Spleen (tissue), 11 donors: ENCODE measurements at regions not wholly inside any gene's neighbourhood (a gene's known extent, or its start where the extent isn't known, plus 50 kb on each side); places are given as distances from the start of the nearest gene placed in this dataset.
"Not testable (repeated sequence)": the region's sequence is repeated elsewhere in the genome, so short reads cannot be mapped to it uniquely, and the experiment has no call there.

Source experiments
- DNase-seq: peaks from one replicate; pipeline ENCODE4 v3.0.0-alpha.2; 2020
- H3K27ac ChIP-seq, 8 donors: fragments of 200-600 bp; sonication (generic) in 7 of 8; 1 replicate in 4 of 8; 2 replicates in 4 of 8; pipeline versions ENCODE4 v1.5.0 to v1.8.0; 2016 to 2021; ENCODE audit warnings: inconsistent platforms in 4 of 8, mild to moderate bottlenecking in 4 of 8, moderate library complexity in 1 of 8
- H3K27me3 ChIP-seq, 7 donors: fragments of 200-600 bp; sonication (generic) in 6 of 7; replicated peaks in 1 of 7; 1 replicate in 4 of 7; 2 replicates in 3 of 7; pipeline versions ENCODE4 v1.5.0 to v1.8.0; 2016 to 2021; ENCODE audit warnings: inconsistent platforms in 3 of 7, mild to moderate bottlenecking in 1 of 7
- H3K36me3 ChIP-seq, 6 donors: fragments of 200-600 bp; sonication (generic) in 5 of 6; 1 replicate in 4 of 6; 2 replicates in 2 of 6; pipeline versions ENCODE4 v1.5.0 to v1.8.0; 2016 to 2021; ENCODE audit warnings: inconsistent platforms in 2 of 6
- H3K4me1 ChIP-seq, 6 donors: fragments of 200-600 bp; sonication (generic) in 5 of 6; 1 replicate in 3 of 6; 2 replicates in 3 of 6; pipeline versions ENCODE4 v1.5.0 to v1.8.0; 2016 to 2021; ENCODE audit warnings: inconsistent platforms in 3 of 6
- H3K4me3 ChIP-seq, 8 donors: fragments of 200-600 bp; sonication (generic) in 7 of 8; 1 replicate in 4 of 8; 2 replicates in 4 of 8; pipeline versions ENCODE4 v1.5.0 to v1.8.0; 2016 to 2021; ENCODE audit warnings: inconsistent platforms in 4 of 8, mild to moderate bottlenecking in 4 of 8, moderate library complexity in 2 of 8
- H3K9me3 ChIP-seq, 8 donors: fragments of 200-600 bp; sonication (generic) in 7 of 8; 1 replicate in 4 of 8; 2 replicates in 4 of 8; pipeline versions ENCODE4 v1.5.0 to v1.8.0; 2016 to 2021; ENCODE audit warnings: inconsistent platforms in 4 of 8
- POLR2A ChIP-seq, 3 donors: fragments of 450-650 bp; IDR thresholded peaks; one replicate each; pipeline ENCODE4 v1.5.1; 2017; ENCODE audit warnings: antibody characterized with exemption in 3 of 3, mild to moderate bottlenecking in 1 of 3
- POLR2AphosphoS5 ChIP-seq, 3 donors: sonication (generic); formaldehyde crosslinking; IDR thresholded peaks; one replicate each; pipeline ENCODE4 v1.5.1; 2017; ENCODE audit warnings: antibody characterized with exemption in 3 of 3
- WGBS, 5 donors: extraction: QIAGEN DNeasy Blood & Tissue Kit in 3 of 5; methylation state at CpG; one replicate each; pipeline versions ENCODE4 v1.1.5 to v1.1.7; 2013 to 2018; 5-methylcytosine and 5-hydroxymethylcytosine counted together
- intact Hi-C: fragments of 100-400 bp; cut with DNase I; formaldehyde crosslinking; loops from one replicate; pipeline ENCODE4 v1.15.0; 2023; ENCODE audit warnings: low total_unique reads
- TF ChIP-seq, protein P1 (sequence below), 11 experiments: fragments of 200-600 bp in 7 of 11; fragments of 450-650 bp in 4 of 11; sonication (generic) in 4 of 11; IDR thresholded peaks in 8 of 11; conservative IDR thresholded peaks in 3 of 11; 1 replicate in 7 of 11; 2 replicates in 4 of 11; pipeline versions ENCODE4 v1.4.0 to v1.8.0; 2016 to 2021; ENCODE audit warnings: antibody characterized with exemption in 11 of 11, inconsistent platforms in 4 of 11, mild to moderate bottlenecking in 1 of 11
- donor health status: healthy with polysubstance abuse.
- donor health status: DM: no; HTN: no; CAD: no; lungs with moderate emphysema.
- donor health status: DM: no; HTN: no; CAD: no.
- donor health status: Bipolar disorder and iron deficiency.
- donor health status: healthy.
- donor health status: DM: no; HTN: no; CAD: no.
- donor health status: DM: yes; HTN: yes; CAD: no.

DNA sequence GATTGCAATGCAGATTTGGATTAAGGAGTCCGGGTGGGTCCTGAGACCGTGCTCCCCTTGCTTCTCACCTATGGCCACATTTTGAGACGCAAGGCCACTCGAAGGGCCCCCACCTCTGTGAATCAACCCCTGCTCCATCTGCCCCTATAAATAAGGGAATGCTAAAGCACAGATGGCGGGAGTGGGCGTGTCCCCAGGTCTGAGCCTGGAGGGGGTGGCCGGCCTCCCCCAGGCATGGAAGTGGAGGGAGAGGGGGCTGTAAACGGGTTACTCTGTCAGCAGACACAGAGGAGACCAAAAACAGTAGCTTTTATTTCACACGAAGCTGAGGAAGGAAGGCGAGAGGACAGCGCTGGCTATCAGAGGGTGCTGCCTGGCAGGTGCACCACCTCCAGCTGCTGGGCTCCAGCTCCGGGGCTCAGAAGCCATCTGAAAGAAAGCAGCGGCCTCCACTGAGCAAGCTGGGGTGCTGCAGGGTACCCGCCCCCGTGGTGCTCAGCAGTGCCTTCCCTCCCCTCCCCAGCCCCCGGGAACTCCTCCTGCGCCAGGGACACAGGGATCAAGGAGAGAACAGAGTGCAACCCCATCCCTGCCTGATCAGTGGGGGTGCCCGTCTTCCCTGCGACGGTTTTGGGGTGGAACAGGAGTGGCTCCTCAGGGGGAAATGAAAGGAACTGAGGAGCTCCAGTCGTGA is 56.7 kb upstream of the RAB6C start:
- no peak for DNase-seq
- H3K27me3 ChIP-seq: peaks cover 0 to 42% (median 14%) of the 10 kb centered on the region in 7 donors
- TF ChIP-seq POLR2A (IDR thresholded peaks at IDR 0.05) (no peak), POLR2AphosphoS5 (IDR thresholded peaks at IDR 0.05) (no peak)
- TF ChIP-seq, protein P1, sequence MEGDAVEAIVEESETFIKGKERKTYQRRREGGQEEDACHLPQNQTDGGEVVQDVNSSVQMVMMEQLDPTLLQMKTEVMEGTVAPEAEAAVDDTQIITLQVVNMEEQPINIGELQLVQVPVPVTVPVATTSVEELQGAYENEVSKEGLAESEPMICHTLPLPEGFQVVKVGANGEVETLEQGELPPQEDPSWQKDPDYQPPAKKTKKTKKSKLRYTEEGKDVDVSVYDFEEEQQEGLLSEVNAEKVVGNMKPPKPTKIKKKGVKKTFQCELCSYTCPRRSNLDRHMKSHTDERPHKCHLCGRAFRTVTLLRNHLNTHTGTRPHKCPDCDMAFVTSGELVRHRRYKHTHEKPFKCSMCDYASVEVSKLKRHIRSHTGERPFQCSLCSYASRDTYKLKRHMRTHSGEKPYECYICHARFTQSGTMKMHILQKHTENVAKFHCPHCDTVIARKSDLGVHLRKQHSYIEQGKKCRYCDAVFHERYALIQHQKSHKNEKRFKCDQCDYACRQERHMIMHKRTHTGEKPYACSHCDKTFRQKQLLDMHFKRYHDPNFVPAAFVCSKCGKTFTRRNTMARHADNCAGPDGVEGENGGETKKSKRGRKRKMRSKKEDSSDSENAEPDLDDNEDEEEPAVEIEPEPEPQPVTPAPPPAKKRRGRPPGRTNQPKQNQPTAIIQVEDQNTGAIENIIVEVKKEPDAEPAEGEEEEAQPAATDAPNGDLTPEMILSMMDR (IDR thresholded peaks at IDR 0.05 in 8 of 11, conservative IDR thresholded peaks at IDR 0.05 in 3 of 11): no peak
- H3K4me3 ChIP-seq: peak overlapping the region in 1 of 8 donors; percentile 32
- 20 to 24% (median 21%) methylated on average over 19 to 21 of the region's 21 CpGs for WGBS, 5 donors
- no peak overlapping the region for H3K27ac ChIP-seq
- peaks cover 4 to 34% (median 29%) of the 10 kb centered on the region in 8 donors for H3K9me3 ChIP-seq
- H3K4me1 ChIP-seq: peaks cover 0 to 12% (median 6%) of the 10 kb centered on the region in 6 donors
- intact Hi-C loops: no loop called here
- no peaks in the 10 kb centered on the region for H3K36me3 ChIP-seq

DNA sequence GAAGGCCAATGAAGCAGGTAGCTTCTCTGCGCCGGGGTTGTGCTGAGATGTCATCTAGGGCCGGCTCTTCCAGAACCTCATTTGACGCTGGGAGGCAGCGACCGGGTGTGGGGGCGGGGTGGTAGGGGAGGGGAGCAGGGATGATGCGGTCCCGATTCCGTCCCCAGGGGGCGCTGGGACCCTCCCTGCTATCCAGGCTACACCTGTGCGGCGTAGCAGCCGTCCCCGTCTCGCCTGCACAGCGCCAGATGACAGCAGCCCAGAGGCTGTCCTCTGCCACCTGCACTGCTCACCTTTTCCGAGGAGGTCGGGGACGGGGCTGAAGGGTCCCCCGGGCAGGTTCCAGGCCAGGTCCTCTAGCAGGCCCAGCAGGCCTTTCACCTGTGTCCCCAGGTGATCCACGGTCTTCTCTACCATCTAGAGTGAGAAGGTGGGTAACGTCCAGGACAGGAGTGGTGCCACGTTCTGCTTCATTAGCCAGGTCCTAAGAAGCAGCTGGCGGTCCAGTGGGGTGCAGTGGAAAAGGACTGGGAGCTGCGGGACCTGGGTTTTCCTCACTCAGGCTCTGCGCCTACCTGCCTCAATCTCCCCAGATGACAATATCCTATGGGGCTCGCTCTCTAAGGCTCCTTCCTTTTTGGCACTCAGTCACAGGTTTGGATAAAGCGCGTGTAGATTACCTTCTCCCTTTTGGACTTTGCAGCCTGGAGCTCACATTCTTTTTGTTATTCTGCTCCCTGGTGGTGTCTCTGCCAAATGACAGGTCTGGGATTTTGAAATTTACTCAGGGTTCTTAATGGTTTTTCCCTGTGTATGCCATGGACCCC is 56.0 kb upstream of the RAB6C start:
- DNase-seq: no peak
- Histone ChIP-seq H3K27ac (no peak overlapping the region), H3K4me1 (peaks cover 0 to 12% (median 6%) of the 10 kb centered on the region in 6 donors), H3K36me3 (no peaks in the 10 kb centered on the region), H3K9me3 (peaks cover 0 to 27% (median 22%) of the 10 kb centered on the region in 8 donors), H3K4me3 (peak overlapping the region in 1 of 8 donors; percentile 32), H3K27me3 (peaks cover 0 to 42% (median 14%) of the 10 kb centered on the region in 7 donors)
- no peak for TF ChIP-seq POLR2A (IDR thresholded peaks at IDR 0.05)
- TF ChIP-seq, protein P1 (IDR thresholded peaks at IDR 0.05 in 8 of 11, conservative IDR thresholded peaks at IDR 0.05 in 3 of 11): peak in 5 of 11 experiments; percentile 35 to 47 (median 45)
- TF ChIP-seq POLR2AphosphoS5 (IDR thresholded peaks at IDR 0.05): no peak
- intact Hi-C loops: no loop called here
- WGBS, 5 donors: 5 to 7% (median 6%) methylated on average over 17 to 30 of the region's 30 CpGs

DNA sequence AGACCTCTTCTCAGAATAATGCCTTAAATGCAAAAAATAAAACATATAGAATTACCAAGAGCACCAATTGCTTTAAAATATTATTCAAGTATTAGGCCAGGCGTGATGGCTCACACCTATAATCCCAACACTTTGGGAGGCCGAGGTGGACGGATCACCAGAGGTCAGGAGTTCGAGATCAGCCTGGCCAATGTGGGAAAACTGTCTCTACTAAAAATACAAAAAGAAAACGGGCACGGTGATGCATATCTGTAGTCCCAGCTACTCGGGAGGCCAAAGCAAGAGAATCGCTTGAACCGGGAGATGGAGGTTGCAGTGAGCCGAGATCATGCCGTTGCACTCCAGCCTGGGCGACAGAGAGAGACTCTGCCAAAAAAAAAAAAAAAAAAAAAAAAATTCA is 55.4 kb upstream of the RAB6C start:
- H3K27ac ChIP-seq, intact Hi-C loops, H3K36me3 ChIP-seq, H3K4me3 ChIP-seq, DNase-seq: not testable (repeated sequence)
- peaks cover 0 to 20% (median 15%) of the 10 kb centered on the region in 8 donors for H3K9me3 ChIP-seq
- H3K4me1 ChIP-seq: peaks cover 0 to 12% (median 6%) of the 10 kb centered on the region in 6 donors
- WGBS, 5 donors: 72 to 79% (median 76%) methylated on average over 12 of the region's 12 CpGs
- H3K27me3 ChIP-seq: peaks cover 0 to 42% (median 14%) of the 10 kb centered on the region in 7 donors

DNA sequence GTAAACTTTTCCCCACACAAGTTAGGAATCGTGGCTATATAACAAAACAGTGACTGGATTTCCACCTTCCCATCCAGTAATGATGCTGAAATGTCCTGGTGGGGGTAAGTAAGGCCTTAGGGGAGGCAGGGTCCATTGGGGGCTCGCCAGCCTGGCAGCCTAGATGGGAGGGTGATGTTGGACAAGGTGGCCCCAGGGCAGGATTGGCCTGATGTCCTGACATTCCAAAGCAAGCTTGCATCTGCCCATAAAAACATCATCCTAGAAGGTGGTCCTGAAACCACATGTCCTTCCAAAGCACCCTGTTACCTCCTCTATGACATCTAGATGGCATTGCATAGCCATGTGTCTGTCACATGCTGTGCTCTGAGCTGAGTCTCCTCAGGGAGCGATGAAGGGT is 54.1 kb upstream of the RAB6C start:
- WGBS, 5 donors: 42 to 65% (median 50%) methylated on average over 3 of the region's 3 CpGs
- intact Hi-C loops: no loop called here
- Histone ChIP-seq H3K36me3 (no peaks in the 10 kb centered on the region), H3K4me1 (peaks cover 0 to 12% (median 6%) of the 10 kb centered on the region in 6 donors), H3K4me3 (no peak overlapping the region), H3K27ac (no peak overlapping the region), H3K27me3 (peaks cover 0 to 49% (median 14%) of the 10 kb centered on the region in 7 donors), H3K9me3 (peaks cover 0 to 8% (median 3%) of the 10 kb centered on the region in 8 donors)
- DNase-seq: no peak
- no peak for TF ChIP-seq POLR2A (IDR thresholded peaks at IDR 0.05)

DNA sequence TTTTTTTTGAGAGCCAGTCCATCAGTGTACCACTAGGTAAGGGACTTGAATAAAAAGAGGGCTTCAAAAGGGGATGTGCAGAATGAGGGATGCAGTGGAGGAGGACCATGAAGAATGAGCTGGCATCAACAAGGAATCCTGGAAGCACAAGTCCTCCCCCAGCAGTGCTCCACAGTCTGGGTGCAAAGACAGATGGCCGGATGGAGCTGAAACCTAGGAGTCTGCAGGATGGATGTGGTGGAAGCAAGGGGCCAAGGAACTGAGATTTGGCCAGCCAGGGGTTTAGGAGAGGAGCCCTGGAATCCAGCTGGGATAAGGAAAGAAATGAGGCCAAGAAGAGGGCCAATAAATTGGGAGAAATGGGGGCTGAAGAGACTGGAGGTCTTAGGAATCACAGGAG is 51.8 kb upstream of the RAB6C start:
- no peak for DNase-seq
- intact Hi-C loops: no loop called here
- TF ChIP-seq, protein P1 (IDR thresholded peaks at IDR 0.05 in 8 of 11, conservative IDR thresholded peaks at IDR 0.05 in 3 of 11): no peak
- TF ChIP-seq POLR2A (IDR thresholded peaks at IDR 0.05): no peak
- TF ChIP-seq POLR2AphosphoS5 (IDR thresholded peaks at IDR 0.05): no peak
- H3K27me3 ChIP-seq: peaks cover 0 to 54% (median 12%) of the 10 kb centered on the region in 7 donors
- no peaks in the 10 kb centered on the region for H3K36me3 ChIP-seq
- WGBS, 5 donors: 87 to 97% (median 88%) methylated on average over 1 of the region's 1 CpG
- H3K4me1 ChIP-seq: peaks cover 0 to 12% (median 6%) of the 10 kb centered on the region in 6 donors
- no peaks in the 10 kb centered on the region for H3K9me3 ChIP-seq
- H3K27ac ChIP-seq: no peak overlapping the region
- H3K4me3 ChIP-seq: no peak overlapping the region
